Fibroblast of pulmonary artery (primary cell): ENCODE measurements at regions not wholly inside any gene's neighbourhood (a gene's known extent, or its start where the extent isn't known, plus 50 kb on each side); places are given as distances from the start of the nearest gene placed in this dataset.

Experiments used
- DNase-seq: peaks from one replicate; pipeline ENCODE4 v3.0.0-alpha.2; 2010; ENCODE audit warnings: low read depth
- H3K4me3 ChIP-seq: replicated peaks from 2 replicates; pipeline ENCODE4 v1.5.1; 2011; ENCODE audit warnings: low read depth, mild to moderate bottlenecking, control low read depth, low read length, moderate library complexity
- TF ChIP-seq, protein P1 (sequence below): IDR thresholded peaks from 2 replicates; pipeline ENCODE4 v1.5.1; 2011; ENCODE audit warnings: mild to moderate bottlenecking, control low read depth, low read length, inconsistent platforms; ENCODE audit errors: missing control alignments

DNA sequence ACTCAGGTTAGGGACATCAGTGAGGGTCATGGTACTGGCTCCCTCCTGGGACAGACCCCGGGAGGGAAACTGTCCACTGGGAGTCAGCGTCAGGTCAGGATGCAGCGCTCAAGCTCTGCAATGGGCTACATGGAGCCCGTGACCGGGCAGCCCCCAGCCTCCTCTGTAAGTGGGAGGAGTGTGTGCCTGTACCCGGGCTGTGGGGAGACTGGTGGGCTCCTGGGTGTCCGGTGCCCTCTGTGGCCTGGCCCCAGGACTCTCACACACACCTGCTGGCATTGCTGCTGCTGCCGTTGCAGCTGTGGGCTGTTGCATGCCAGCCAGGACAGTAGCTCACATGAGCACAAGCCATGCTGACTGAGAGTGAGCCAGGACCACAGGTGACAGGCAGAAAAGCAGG, 630.3 kb downstream of the TBC1D22A start:
- DNase-seq = no peak
- H3K4me3 ChIP-seq = no peak overlapping the region
- TF ChIP-seq, protein P1, sequence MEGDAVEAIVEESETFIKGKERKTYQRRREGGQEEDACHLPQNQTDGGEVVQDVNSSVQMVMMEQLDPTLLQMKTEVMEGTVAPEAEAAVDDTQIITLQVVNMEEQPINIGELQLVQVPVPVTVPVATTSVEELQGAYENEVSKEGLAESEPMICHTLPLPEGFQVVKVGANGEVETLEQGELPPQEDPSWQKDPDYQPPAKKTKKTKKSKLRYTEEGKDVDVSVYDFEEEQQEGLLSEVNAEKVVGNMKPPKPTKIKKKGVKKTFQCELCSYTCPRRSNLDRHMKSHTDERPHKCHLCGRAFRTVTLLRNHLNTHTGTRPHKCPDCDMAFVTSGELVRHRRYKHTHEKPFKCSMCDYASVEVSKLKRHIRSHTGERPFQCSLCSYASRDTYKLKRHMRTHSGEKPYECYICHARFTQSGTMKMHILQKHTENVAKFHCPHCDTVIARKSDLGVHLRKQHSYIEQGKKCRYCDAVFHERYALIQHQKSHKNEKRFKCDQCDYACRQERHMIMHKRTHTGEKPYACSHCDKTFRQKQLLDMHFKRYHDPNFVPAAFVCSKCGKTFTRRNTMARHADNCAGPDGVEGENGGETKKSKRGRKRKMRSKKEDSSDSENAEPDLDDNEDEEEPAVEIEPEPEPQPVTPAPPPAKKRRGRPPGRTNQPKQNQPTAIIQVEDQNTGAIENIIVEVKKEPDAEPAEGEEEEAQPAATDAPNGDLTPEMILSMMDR = no peak

DNA sequence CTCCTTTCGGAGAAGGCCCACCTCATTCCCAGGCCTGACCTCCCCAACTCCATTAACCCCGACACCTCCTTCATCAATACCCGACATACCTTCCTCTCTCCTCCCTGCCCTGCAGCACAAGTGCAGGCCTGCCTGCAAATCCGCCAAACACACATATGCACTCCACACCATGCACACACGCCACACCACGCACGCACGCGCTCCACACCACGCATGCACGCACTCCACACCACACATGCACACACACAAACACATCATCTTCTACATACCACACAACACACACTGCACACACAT, 629.6 kb downstream of the TBC1D22A start:
- TF ChIP-seq, protein P1 = no peak
- no peak overlapping the region for H3K4me3 ChIP-seq
- no peak for DNase-seq

DNA sequence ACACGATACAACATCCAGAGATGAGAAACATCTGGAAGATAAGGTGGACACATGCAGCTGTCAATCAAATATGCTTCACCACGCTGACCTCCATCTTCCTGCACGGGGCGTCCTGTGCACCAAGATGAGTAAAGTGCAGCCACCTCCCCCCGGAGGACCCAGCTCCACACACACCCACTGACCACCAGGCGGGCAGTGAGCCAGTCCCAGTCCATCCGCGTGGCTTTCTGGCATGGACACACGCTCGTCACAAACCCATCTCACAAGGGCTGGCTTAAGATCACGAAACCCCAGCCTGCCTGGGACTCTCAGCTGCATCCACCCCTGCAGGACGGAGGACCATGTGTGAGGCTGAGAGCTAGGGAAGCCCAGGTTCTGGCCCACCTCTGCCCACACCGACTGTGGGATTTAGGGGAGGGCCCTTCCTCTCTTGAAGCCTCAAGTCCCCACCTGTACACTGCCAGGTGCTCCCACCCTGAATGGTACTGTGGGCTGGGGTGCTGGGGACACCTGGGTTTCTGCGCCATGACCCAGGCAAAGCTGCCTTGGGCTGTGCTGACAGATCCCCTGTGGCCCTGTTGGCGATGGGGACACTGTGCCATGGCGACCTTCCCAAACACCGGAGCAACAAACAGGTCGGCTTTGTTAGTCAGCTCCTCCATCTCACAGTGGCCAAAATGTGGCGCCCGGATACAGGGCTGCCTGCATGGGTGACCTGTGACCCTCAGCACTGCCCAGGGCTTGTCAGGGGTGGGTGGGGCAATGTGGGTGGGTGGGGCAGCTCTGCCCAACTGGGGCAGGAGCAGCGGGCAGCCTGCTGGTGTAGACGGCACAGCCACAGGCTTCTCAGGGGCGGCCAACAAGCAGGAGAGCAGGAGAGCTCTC, 629.0 kb downstream of the TBC1D22A start:
- H3K4me3 ChIP-seq = no peak overlapping the region

DNA sequence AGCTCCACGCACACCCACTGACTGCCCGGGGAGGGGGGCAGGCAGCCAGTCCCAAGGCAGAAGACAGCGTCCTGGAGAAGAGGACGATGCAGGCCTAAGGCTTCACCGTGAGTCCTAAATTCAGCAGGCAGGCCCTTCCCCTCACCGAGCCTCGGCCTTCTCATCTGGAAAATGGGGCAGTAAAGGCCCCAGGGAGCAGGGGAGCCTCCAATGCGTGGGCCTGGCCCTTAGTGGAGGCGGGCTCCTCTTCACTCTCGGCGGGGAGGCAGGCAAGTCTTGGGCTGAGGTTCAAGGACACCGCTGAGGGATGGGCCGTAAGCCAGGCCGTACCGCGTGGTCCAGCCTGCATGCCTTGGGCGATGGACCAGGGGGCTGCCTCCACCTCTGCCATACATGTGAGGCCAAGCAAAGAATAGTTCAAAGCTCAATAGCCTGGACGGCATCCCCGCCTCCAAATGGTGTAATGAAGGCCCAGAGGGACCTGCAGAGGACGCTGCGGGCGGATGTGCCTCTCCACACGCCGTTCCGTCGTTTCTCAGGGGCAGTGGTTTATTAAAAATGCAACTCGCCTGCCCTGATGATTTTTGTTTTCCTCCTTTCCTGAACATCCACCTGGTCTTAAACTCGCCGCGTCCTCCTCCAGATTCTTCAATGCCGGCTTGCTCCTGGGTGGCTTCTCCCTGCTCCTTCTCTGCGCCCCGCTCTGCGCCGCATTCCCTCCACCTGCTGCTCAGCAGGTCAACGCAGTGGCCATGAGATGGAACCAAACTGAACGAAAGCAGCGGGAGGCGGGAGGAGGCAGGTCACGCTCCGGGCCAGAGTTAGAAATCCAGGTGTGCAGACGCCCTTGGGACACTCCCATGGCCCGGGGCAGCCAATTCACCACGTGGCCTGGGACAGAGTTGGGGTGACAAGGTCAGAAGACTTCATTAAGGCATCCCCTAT, 627.8 kb downstream of the TBC1D22A start:
- H3K4me3 ChIP-seq = no peak overlapping the region
- DNase-seq = no peak

More for the DNA sequence above, 629.0 kb downstream of the TBC1D22A start:
- DNase-seq = no peak
- TF ChIP-seq, protein P1 = no peak

DNA sequence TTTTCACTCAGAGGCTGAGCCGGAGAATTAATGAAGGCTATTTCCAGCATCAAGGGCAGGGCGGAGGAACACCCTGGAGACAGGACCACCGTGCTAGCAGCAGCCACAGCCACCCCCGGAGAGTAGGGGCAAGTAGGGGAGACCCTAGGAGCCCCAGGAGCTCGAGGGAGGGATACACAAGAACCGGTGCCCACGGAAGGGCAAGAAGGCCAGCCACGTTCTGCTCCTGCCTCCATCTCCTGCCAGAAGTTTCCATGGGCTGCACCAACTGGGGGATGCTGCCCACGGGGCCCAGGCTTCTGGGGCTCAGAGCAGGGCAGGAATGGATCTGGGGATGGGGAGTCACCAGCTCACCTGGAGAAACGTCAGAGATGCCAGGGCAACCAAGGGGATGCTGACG, 626.8 kb downstream of the TBC1D22A start:
- TF ChIP-seq, protein P1 = no peak
- DNase-seq = no peak
- no peak overlapping the region for H3K4me3 ChIP-seq

More for the DNA sequence above, 627.8 kb downstream of the TBC1D22A start:
- TF ChIP-seq, protein P1 = no peak

DNA sequence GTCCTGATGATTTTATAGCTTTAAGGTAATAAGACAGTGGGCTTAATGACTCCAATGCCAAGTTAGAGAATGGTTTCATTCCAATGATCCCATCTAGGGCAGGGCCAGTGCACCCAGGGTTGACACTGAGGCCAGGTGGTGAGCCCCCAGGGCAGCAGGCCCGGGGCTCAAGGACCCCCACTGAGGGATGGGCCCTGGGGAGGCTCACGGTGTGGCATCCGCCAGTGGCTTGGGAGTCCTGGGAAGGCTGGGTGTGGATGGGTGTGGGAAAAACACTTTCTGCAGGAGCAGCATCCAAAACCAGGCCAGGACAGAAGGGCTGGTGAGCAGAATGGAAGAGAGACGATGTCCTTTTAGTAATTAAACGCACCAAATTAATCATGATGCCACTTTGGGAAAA, 626.3 kb downstream of the TBC1D22A start:
- no peak for DNase-seq
- TF ChIP-seq, protein P1 = no peak
- H3K4me3 ChIP-seq = no peak overlapping the region
